Mammary epithelial cell (primary cell): ENCODE measurements at regions not wholly inside any gene's neighbourhood (a gene's known extent, or its start where the extent isn't known, plus 50 kb on each side); places are given as distances from the start of the nearest gene placed in this dataset.

Source experiments
- EZH2 ChIP-seq: IDR thresholded peaks from 2 replicates; pipeline ENCODE4 v1.6.1; 2012; ENCODE audit warnings: low read length, inconsistent platforms, borderline replicate concordance
- TF ChIP-seq, protein P1 (sequence below), 2 donors: IDR thresholded peaks in 1 of 2; conservative IDR thresholded peaks in 1 of 2; 2 replicates each; pipeline ENCODE4 v1.5.1; 2011 to 2012; ENCODE audit warnings: inconsistent platforms in 2 of 2, low read length in 2 of 2, mild to moderate bottlenecking in 2 of 2, control low read depth in 1 of 2, low read depth in 1 of 2; ENCODE audit not compliant: insufficient read depth in 1 of 2; ENCODE audit errors: extremely low read depth in 1 of 2

DNA sequence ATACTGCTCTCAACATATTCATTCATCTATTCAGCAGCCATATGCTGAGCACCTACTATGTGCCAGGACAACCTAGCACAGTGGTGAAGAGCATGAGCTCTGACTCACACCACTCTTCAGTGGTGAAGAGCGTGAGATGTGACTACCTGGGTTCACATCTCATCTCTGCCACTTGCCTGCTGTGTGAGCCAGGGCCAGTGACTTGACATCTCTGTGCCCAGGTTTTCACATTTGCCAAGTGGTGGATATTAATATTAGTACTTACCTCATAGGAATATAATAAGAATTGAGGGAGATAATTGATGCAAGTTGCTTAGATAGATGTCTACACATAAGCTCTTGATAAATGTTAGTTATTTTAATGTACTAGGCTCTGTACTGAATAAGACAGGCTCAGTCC, 488.9 kb downstream of the PTPRU start:
- TF ChIP-seq, protein P1, sequence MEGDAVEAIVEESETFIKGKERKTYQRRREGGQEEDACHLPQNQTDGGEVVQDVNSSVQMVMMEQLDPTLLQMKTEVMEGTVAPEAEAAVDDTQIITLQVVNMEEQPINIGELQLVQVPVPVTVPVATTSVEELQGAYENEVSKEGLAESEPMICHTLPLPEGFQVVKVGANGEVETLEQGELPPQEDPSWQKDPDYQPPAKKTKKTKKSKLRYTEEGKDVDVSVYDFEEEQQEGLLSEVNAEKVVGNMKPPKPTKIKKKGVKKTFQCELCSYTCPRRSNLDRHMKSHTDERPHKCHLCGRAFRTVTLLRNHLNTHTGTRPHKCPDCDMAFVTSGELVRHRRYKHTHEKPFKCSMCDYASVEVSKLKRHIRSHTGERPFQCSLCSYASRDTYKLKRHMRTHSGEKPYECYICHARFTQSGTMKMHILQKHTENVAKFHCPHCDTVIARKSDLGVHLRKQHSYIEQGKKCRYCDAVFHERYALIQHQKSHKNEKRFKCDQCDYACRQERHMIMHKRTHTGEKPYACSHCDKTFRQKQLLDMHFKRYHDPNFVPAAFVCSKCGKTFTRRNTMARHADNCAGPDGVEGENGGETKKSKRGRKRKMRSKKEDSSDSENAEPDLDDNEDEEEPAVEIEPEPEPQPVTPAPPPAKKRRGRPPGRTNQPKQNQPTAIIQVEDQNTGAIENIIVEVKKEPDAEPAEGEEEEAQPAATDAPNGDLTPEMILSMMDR (conservative IDR thresholded peaks at IDR 0.05 in 1 of 2, IDR thresholded peaks at IDR 0.05 in 1 of 2; ENCODE audit: extremely low read depth in 1 of 2, insufficient read depth in 1 of 2, low read depth in 1 of 2, low read length in 2 of 2) = no peak
- no peak for TF ChIP-seq EZH2
